ENCODE measurements at regions not wholly inside any gene's neighbourhood (a gene's known extent, or its start where the extent isn't known, plus 50 kb on each side); places are given as distances from the start of the nearest gene placed in this dataset.

- no peaks in the 10 kb centered on the region for H4K20me1 ChIP-seq (ENCODE audit: insufficient read depth, low read length)
- FAIRE-seq (no peak), ATAC-seq (no peak), DNase-seq (ENCODE audit: low spot score) (no peak)
- no peaks in the 10 kb centered on the region for H3K36me3 ChIP-seq (replicated peaks in 1 of 2; ENCODE audit: control insufficient read depth in 1 of 2, insufficient read depth in 2 of 2, low read length in 2 of 2)
- H3K9ac ChIP-seq (ENCODE audit: insufficient read depth, low read depth, low read length), result no peak overlapping the region
- no peak overlapping the region for H3K27ac ChIP-seq (ENCODE audit: extremely low read length, insufficient read depth, low read length)
- TF ChIP-seq POGZ (CRISPR knock-in tag; IDR thresholded peaks at IDR 0.05) (no peak), ZBTB39 (CRISPR knock-in tag; IDR thresholded peaks at IDR 0.05) (no peak), MBD4 (IDR thresholded peaks at IDR 0.05; ENCODE audit: borderline replicate concordance, low read length) (no peak), LCORL (IDR thresholded peaks at IDR 0.05) (no peak), LCORL (CRISPR knock-in tag; IDR thresholded peaks at IDR 0.05) (no peak), ATRX (CRISPR knock-in tag; IDR thresholded peaks at IDR 0.05; ENCODE audit: borderline replicate concordance) (no peak), ZNF879 (CRISPR knock-in tag; IDR thresholded peaks at IDR 0.05) (no peak), ATF1 (CRISPR knock-in tag; IDR thresholded peaks at IDR 0.05) (no peak), RFXAP (CRISPR knock-in tag; IDR thresholded peaks at IDR 0.05; ENCODE audit: borderline replicate concordance) (no peak), SETDB1 (CRISPR knock-in tag; IDR thresholded peaks at IDR 0.05; ENCODE audit: borderline replicate concordance) (no peak)
- TF ChIP-seq, protein P1, sequence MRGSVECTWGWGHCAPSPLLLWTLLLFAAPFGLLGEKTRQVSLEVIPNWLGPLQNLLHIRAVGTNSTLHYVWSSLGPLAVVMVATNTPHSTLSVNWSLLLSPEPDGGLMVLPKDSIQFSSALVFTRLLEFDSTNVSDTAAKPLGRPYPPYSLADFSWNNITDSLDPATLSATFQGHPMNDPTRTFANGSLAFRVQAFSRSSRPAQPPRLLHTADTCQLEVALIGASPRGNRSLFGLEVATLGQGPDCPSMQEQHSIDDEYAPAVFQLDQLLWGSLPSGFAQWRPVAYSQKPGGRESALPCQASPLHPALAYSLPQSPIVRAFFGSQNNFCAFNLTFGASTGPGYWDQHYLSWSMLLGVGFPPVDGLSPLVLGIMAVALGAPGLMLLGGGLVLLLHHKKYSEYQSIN (CRISPR knock-in tag; IDR thresholded peaks at IDR 0.05; ENCODE audit: borderline replicate concordance), result no peak
- H3K27me3 ChIP-seq (ENCODE audit: control insufficient read depth in 1 of 2, insufficient read depth in 2 of 2, low read length in 2 of 2), result no peaks in the 10 kb centered on the region
- no peak overlapping the region for H2AFZ ChIP-seq (ENCODE audit: low read length)
- H3K79me2 ChIP-seq (ENCODE audit: insufficient read depth, low read length), result no peaks in the 10 kb centered on the region
- H3K4me3 ChIP-seq (replicated peaks in 1 of 3; ENCODE audit: insufficient read depth in 1 of 3, low read depth in 2 of 3, low read length in 3 of 3), result no peak overlapping the region
- intact Hi-C loops (cut with micrococcal nuclease; ENCODE audit: unreplicated experiment) (no loop called here), in situ Hi-C loops (cut with HindIII; ENCODE audit: extremely low pct_ligation_motif_present, low pct_unique_long_range_greater_than_20kb) (no loop called here)
- no peaks in the 10 kb centered on the region for H3K4me1 ChIP-seq (ENCODE audit: insufficient read depth, low read length)
- CTCF ChIA-PET (ENCODE audit: low intra/inter-chr PET ratio, low total read pairs), result no interaction called here
- no peaks in the 10 kb centered on the region for H3K9me3 ChIP-seq (ENCODE audit: low read length)
- H3K4me2 ChIP-seq (ENCODE audit: low read depth, low read length), result no peak overlapping the region
- BruUV-seq (replicated peaks), result no TSS peak
- POLR2A ChIA-PET, result no interaction called here
- 46% methylated on average over 6 of the region's 6 CpGs for WGBS (ENCODE audit: low lambda C conversion rate)
Observed at GRCh38 chr1:68372487-68372886, 77.3 kb downstream of the RPE65 start.
